ENCODE measurements at regions not wholly inside any gene's neighbourhood (a gene's known extent, or its start where the extent isn't known, plus 50 kb on each side); places are given as distances from the start of the nearest gene placed in this dataset.

- no peak for TF ChIP-seq POLR2A (IDR thresholded peaks at IDR 0.05)
- TF ChIP-seq CTCF (IDR thresholded peaks at IDR 0.05) = no peak
- no peak for TF ChIP-seq EP300 (IDR thresholded peaks at IDR 0.05)
These were observed 86.5 kb downstream of the KCTD12 start for GRCh38 chr13:76799696-76800095.

Data from ovary (tissue), 3 donors.